GM18951 (cell line): ENCODE measurements at regions not wholly inside any gene's neighbourhood (a gene's known extent, or its start where the extent isn't known, plus 50 kb on each side); places are given as distances from the start of the nearest gene placed in this dataset.

ENCODE experiments used
- POLR2A ChIP-seq: IDR thresholded peaks from 4 replicates; pipeline ENCODE4 v1.6.1; 2011; ENCODE audit warnings: mild to moderate bottlenecking; ENCODE audit not compliant: insufficient read length, insufficient read depth; ENCODE audit errors: extremely low read depth
- in situ Hi-C: fragments of 300-500 bp; cut with MboI; formaldehyde crosslinking; loops from one replicate; pipeline ENCODE4 v1.12.0; 2022; ENCODE audit warnings: low sequenced_read_pairs, mixed read lengths, inconsistent platforms; ENCODE audit not compliant: unreplicated experiment

DNA sequence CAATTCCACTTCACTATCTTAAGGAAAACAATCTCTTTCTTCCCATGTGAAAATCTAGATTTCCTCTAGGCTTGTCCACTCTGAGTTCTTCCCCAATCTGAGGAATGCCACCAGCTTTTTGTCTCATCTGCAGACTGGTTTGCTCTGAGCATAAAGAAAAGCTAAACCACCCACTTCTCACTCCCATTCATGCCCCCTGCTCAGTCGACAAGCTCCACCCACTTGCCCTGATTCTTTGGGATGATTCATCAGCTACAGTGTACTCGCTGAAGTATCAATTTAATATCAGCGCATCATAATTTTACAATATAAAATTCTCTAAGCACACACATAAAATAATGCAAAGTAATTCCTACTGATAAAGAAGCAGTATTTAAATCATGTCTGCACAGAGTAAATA, 209.1 kb downstream of the GRIN2B start:
- in situ Hi-C loops: no loop called here
- TF ChIP-seq POLR2A: no peak

DNA sequence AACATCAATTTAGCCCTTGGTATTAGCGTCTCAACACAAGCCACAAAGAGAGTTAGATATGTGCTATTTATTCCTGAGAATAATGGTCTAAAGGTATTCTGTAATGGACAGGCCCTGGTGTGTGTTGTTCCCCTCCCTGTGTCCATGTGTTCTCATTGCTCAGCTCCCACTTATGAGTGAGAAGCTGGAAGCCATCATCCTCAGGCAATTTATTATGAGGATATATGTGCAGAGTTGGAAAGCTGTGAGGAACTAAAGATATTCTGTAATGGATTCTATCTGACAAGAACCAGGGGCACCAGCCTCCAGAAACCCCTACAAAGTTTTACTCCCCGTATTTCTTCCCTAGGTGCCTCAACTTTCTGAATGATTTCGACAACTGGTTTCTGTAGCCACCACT, 210.8 kb downstream of the GRIN2B start:
- in situ Hi-C loops: no loop called here
- no peak for TF ChIP-seq POLR2A

DNA sequence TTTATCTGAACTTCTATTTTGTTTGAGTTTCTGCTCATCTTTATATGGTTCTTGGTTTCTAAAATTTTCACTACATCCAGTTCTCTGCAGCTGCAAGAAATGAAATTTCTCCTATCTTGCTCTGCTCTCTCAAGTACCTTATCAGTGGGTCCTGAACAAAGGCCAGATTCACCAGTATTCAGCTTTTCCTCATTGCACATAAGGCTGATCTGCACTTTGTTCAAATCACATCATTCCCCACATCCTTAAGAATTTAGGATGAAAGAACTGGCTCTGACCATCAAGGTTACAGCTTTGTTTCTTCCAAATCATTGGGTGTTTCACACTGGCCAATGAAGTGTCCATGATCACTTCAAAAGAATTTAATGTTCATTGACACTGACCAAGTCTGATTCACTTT, 211.4 kb downstream of the GRIN2B start:
- TF ChIP-seq POLR2A: no peak
- in situ Hi-C loops: no loop called here

DNA sequence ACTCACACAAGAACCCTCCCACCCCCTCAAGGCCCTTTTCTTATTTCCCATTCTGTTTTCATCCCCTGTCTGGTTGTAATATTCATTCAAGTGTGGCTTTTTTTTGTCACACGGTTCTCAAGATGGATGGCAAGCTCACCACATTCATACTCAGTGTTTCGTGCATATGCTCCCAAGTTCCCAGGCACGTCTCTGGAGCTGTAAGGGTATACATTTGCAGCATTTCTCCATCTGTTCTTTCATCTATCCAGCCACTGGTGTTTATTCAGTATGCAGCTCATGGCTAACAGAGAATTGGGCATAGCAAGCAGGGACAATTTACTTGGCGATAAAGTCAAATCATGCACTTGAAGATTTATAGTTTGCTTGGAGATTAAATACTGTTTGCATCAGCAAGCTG, 212.1 kb downstream of the GRIN2B start:
- in situ Hi-C loops: no loop called here
- no peak for TF ChIP-seq POLR2A

DNA sequence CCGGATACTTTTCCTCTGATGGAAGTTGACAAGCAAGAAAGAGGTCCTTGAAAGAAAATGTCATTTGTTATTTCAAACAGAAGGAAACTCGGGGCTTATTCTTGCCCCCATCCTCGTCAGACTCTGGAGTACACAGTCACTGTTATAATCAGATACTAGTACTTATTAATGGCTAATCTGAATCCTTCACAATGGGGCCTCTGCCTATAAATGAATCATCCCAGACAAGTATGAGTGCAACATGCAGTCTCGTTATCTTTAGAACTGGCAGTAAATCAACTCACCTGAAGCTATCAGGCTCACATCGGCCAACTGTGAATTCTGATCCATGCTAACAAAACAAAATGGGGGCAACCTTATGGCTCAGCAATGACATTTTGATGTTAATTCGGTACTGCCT, 216.7 kb downstream of the GRIN2B start:
- TF ChIP-seq POLR2A: no peak
- in situ Hi-C loops: no loop called here

DNA sequence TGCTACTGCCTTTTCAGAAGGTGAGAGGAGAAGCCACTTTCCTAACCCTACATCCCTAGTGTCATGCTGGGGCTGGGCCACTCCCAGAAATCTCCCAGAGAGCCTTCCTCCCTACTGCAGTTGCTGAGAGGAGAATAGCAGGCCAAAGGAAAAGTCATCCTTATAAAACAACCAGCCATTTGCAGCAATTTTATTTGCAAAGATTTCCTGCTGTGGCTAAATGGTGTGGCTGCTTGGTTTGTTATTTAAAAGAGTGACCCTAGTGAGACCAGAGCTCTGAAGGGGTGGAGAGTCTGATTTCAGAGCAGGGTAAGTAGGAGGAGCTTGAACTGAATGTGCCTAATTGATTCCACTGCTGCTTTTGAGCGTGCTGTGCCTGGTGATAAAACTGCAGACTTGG, 232.0 kb downstream of the GRIN2B start:
- in situ Hi-C loops: loop anchor here (10.0 kb wide), 1 partner anchor 185 kb away; no protein-coding TSS in a partner anchor
- TF ChIP-seq POLR2A: no peak

DNA sequence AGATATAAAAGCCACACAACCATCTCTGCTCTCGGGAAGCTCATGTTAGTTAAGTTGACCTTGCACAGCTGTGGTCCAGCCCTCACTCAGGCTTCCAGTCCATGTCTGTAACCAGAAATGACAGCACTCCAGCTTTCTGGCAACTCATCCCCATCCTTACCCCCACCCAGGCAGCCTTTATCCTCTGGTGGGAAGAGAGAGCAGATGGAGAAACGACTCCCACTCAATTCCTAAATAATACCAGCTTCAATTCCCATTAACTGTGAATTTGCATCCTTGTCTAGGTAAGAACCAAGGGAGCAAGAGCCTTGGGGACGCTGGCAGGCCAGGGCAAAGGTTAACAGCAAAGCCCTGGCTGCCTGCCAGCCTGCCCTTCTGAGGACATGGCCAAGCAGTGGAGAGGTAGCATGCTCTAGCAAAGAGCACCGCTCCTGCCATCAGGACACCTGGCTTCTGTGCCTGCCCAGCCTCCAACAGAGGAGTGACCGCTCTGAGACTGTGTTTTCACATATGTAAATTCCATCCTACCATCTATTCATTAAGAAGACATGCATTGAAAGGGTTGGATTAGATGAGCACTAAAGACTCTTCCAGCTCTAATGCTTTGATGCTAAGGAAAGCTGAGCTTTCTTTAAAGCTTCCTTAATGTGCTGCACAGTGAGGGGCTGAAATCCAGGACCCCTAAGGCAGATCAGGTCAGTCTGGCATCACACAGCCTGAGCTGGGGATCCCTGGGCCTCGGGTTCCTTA, 236.1 kb downstream of the GRIN2B start:
- in situ Hi-C loops: loop anchor here (10.0 kb wide), 1 partner anchor 190 kb away; no protein-coding TSS in a partner anchor
- TF ChIP-seq POLR2A: no peak

DNA sequence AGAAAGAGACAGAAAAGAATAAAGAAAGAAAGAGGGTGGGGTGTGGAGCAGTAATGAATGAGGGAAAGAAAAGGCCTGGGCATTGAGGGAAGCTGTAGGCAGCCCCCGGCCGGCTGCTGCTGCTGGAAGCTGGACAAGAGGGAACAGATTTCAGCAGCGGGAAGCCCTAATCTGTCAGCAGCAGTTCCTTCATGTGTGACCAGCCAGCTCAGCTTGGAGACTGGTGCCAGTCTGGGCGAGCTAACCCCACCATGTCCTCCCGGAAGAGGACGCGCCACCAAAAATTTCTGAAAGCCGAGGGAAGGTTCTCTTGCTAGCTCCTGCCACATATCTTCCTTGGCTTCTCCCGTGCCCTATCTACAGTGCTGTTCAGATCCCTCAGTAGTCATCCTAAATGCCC, 236.8 kb downstream of the GRIN2B start:
- no peak for TF ChIP-seq POLR2A
- in situ Hi-C loops: loop anchor here (10.0 kb wide), 1 partner anchor 190 kb away; no protein-coding TSS in a partner anchor

DNA sequence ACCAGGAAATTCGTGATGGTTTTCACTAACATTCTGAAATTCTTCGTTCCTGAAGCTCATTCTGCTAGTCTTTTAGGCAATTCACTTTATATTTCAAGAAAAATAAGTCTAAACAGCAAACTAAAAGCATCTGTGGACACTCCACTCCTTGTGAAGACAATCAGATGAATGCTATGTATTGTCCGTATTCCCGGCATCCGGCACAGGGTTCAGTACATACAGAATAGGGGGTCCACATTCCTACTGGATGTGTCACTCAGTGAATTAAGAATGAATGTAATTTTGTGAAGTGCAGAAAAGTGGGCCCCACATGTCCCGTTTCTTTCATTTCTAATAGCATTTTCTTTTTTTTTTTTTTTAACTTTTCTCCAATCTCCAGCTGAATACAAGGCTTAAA, 241.3 kb downstream of the GRIN2B start:
- in situ Hi-C loops: loop anchor here (10.0 kb wide), 1 partner anchor 195 kb away; no protein-coding TSS in a partner anchor
- no peak for TF ChIP-seq POLR2A

DNA sequence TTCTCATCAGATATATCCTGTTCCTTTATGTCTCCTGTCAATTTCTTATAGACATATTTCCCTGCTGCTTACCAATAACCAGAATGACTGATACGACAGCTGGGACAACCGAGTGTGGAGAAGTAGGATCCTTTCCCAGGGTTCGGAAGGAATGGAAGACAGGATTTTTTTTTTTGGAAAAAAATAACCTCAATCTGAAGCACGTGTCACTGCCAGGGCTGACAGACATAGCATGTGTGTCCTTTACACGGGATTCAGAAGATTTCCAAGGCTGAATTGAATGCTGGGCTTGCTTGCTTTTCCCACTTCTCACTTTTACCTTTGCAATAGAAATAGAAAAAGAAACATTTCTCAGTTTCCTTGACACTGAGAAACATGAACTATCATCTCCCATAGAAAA, 245.7 kb downstream of the GRIN2B start:
- in situ Hi-C loops: no loop called here

DNA sequence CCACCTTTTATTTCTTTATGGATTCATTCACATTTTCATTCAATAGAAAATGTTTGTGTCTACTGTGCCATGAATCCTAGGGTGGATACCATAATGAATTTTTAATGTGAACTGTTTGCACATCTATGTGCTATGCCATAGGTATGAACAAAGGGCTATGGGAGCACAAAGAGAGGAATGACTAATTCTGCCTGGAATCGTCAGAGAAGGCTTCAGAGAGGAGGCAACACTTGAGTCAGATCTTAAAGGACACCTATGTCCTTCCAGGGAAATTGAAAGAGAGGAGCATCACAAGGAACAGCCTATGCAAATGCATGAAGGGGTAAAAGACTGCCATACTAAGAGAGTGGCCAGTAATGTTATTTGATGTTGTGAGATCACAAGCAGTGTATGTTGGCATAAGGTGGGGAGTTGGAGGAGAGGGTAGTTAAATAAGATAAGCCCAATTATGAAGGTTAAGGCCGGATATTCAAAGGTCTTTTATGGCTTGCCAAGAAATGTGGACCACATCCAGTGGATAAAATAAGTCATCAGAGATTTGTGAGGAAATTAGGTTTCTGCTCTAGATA, 246.7 kb downstream of the GRIN2B start:
- no peak for TF ChIP-seq POLR2A
- in situ Hi-C loops: no loop called here

More for the DNA sequence above, 245.7 kb downstream of the GRIN2B start:
- no peak for TF ChIP-seq POLR2A

DNA sequence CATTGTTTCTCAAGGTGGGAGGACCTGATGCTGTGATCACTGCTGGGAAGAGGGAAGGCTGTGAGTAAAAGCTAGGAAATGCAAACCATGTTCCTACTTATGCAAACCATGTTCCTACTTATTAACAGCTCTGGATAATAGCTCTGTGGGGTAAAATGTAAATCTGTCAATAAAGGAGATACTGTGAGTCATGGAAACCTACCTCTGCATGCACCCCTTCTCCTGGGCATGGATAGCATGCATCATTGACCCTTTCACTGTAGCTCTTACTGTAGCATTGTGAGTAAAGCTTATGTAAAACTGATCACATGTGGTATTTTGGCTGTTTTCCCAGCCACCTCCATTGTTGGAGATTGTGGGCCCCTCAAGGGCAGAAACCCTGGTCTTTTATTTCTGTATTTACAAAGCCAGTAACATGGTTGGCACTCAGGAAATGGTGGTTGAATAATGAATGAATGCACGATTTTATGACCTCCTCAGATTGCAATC, 253.7 kb downstream of the GRIN2B start:
- TF ChIP-seq POLR2A: no peak
- in situ Hi-C loops: no loop called here

DNA sequence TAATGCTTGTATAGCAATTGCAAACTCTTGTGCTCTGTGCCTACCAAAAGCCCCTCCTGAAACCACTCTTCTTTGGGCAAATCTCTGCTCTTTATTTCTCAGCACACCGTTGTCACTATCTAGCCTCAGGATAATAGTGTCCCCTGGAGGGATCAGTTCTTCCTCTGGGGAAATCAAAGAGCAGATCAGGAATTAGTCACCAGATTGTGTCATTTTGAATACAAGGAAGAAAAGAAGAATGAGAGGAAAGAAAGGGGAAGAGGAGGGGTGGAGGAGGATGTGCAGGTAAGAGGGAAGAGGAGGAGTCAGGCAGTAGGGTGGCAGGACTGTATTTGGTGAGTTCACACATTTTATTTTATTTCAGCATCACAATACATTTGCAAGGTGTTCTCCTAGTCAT, 256.4 kb downstream of the GRIN2B start:
- no peak for TF ChIP-seq POLR2A
- in situ Hi-C loops: no loop called here

DNA sequence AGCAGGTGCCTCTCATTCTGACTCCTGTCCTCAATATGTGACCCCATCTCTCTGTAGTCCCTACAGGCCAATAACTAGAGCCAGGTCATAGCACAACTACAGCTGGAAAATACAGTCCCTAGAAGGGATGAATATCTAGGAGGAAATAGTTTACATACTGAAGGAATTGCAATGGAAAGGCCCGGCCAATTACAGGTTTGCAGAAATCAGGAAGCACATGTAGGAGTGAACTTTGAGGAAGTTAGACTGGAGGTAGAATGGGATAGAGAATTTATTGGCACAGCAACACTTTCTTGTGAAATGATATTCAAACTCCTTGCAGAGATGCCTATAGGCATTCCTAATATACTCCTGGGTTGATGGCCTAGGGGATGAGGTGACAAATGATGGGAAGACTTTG, 257.3 kb downstream of the GRIN2B start:
- in situ Hi-C loops: no loop called here
- TF ChIP-seq POLR2A: no peak
